Mammary epithelial cell (primary cell): ENCODE measurements at regions not wholly inside any gene's neighbourhood (a gene's known extent, or its start where the extent isn't known, plus 50 kb on each side); places are given as distances from the start of the nearest gene placed in this dataset.

ENCODE experiments used
- CTCF ChIP-seq, 2 donors: IDR thresholded peaks in 1 of 2; conservative IDR thresholded peaks in 1 of 2; 2 replicates each; pipeline ENCODE4 v1.5.1; 2011 to 2012; ENCODE audit warnings: inconsistent platforms in 2 of 2, low read length in 2 of 2, mild to moderate bottlenecking in 2 of 2, control low read depth in 1 of 2, low read depth in 1 of 2; ENCODE audit not compliant: insufficient read depth in 1 of 2; ENCODE audit errors: extremely low read depth in 1 of 2
- EZH2 ChIP-seq: IDR thresholded peaks from 2 replicates; pipeline ENCODE4 v1.6.1; 2012; ENCODE audit warnings: low read length, inconsistent platforms, borderline replicate concordance

GRCh38 chr3:167929968-167930367, 165.8 kb downstream of the GOLIM4 start:
- TF ChIP-seq EZH2 (no peak), CTCF (conservative IDR thresholded peaks at IDR 0.05 in 1 of 2, IDR thresholded peaks at IDR 0.05 in 1 of 2; ENCODE audit: extremely low read depth in 1 of 2, insufficient read depth in 1 of 2, low read depth in 1 of 2, low read length in 2 of 2) (no peak)
